RWPE2 (cell line): ENCODE measurements at regions not wholly inside any gene's neighbourhood (a gene's known extent, or its start where the extent isn't known, plus 50 kb on each side); places are given as distances from the start of the nearest gene placed in this dataset.

Experiments used
- ATAC-seq: fragments of 200-7000 bp; cut with Tn5 transposase; 3 replicates; pipeline ENCODE4 v1.9.1; 2021; ENCODE audit warnings: low read depth
- DNase-seq: peaks from one replicate; pipeline ENCODE4 v3.0.0-alpha.2; 2020; ENCODE audit warnings: low spot score
- H3K27ac ChIP-seq: fragments of 450-650 bp; 2 replicates; pipeline ENCODE4 v1.5.1; 2017; ENCODE audit warnings: mild to moderate bottlenecking; ENCODE audit not compliant: poor library complexity, severe bottlenecking
- H3K27me3 ChIP-seq: fragments of 250-450 bp; sonication (Bioruptor Pico); 2 replicates; pipeline ENCODE4 v1.5.1; 2021; ENCODE audit warnings: mild to moderate bottlenecking, moderate library complexity; ENCODE audit not compliant: insufficient read depth, poor library complexity, severe bottlenecking
- H3K36me3 ChIP-seq: fragments of 250-450 bp; sonication (Bioruptor Pico); 2 replicates; pipeline ENCODE4 v1.5.1; 2020; ENCODE audit warnings: low read depth, mild to moderate bottlenecking, moderate library complexity
- H3K4me1 ChIP-seq: fragments of 250-450 bp; sonication (Bioruptor Pico); 2 replicates; pipeline ENCODE4 v1.5.1; 2021; ENCODE audit warnings: mild to moderate bottlenecking, moderate library complexity; ENCODE audit not compliant: insufficient read depth, poor library complexity, severe bottlenecking
- H3K4me3 ChIP-seq: fragments of 250-450 bp; sonication (Bioruptor Pico); 2 replicates; pipeline ENCODE4 v1.5.1; 2021; ENCODE audit warnings: mild to moderate bottlenecking, moderate library complexity; ENCODE audit not compliant: severe bottlenecking
- H3K9me3 ChIP-seq: fragments of 250-450 bp; sonication (Bioruptor Pico); 2 replicates; pipeline ENCODE4 v1.5.1; 2021; ENCODE audit warnings: mild to moderate bottlenecking, moderate library complexity; ENCODE audit not compliant: severe bottlenecking
- TF ChIP-seq, protein P1 (sequence below): fragments of 450-650 bp; IDR thresholded peaks from one replicate; pipeline ENCODE4 v1.5.1; 2017; ENCODE audit warnings: mild to moderate bottlenecking, moderate library complexity; ENCODE audit not compliant: poor library complexity, severe bottlenecking

DNA sequence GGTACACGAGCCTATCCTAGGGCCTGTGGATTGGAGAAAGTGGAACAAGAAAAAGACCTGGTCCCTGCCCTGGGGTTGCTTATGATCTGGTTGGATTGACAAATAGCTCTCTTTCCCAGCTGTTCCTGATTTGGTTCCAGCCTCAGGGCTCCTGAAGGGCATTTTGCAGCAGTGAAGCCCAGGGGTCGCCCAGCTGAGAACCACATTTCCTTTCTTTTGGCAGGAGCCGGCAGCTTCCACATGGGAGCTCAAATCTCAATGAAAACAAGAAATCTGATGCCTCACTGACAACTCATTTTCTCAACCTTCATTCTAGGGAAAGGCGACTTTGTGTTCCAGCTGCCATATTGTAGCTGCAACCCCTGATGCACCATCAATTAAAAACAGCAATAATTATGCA, 140.6 kb upstream of the CADM1 start:
- Histone ChIP-seq H3K9me3 (no peaks in the 10 kb centered on the region), H3K27me3 (no peaks in the 10 kb centered on the region), H3K4me3 (no peak overlapping the region), H3K4me1 (no peaks in the 10 kb centered on the region), H3K27ac (no peak overlapping the region), H3K36me3 (no peaks in the 10 kb centered on the region)
- DNase-seq (no peak), ATAC-seq (no peak)
- TF ChIP-seq, protein P1, sequence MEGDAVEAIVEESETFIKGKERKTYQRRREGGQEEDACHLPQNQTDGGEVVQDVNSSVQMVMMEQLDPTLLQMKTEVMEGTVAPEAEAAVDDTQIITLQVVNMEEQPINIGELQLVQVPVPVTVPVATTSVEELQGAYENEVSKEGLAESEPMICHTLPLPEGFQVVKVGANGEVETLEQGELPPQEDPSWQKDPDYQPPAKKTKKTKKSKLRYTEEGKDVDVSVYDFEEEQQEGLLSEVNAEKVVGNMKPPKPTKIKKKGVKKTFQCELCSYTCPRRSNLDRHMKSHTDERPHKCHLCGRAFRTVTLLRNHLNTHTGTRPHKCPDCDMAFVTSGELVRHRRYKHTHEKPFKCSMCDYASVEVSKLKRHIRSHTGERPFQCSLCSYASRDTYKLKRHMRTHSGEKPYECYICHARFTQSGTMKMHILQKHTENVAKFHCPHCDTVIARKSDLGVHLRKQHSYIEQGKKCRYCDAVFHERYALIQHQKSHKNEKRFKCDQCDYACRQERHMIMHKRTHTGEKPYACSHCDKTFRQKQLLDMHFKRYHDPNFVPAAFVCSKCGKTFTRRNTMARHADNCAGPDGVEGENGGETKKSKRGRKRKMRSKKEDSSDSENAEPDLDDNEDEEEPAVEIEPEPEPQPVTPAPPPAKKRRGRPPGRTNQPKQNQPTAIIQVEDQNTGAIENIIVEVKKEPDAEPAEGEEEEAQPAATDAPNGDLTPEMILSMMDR = no peak

DNA sequence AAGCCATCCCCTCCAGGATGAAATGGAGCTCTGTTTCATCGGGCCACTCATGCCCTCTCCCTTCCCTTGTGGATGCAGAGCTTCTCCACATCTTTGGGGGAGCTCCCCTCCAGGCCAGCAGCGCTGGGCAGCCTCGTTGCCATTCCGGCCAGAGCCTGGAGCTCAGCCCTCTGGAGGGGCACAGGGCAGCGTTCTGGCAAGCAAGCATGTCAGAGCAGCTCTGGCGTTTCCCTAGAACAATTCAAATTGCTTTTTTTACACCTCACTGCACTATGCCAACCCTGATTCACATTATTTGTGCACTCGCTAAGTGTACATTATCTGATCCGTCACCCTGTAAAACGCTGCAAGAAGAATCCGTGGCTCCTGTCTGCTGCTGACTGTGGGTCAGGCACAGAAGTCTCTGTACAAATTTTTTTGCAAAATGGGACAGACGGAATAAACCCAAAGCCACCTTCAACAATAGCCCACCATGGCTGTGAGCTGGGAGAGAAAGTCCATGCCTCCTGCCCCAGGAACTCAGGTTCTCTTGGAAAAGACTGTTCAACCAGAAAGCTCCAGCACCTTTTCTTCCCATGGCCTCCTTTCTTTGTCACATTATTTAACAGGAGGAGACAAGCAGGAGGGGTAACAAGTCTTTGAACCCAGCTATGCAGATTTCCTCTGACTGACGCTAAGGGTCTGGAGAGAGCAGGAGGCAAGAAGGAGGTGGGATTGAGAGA, 139.5 kb upstream of the CADM1 start:
- DNase-seq (no peak), ATAC-seq (no peak)
- Histone ChIP-seq H3K36me3 (no peaks in the 10 kb centered on the region), H3K27me3 (no peaks in the 10 kb centered on the region), H3K27ac (no peak overlapping the region), H3K4me1 (no peaks in the 10 kb centered on the region), H3K9me3 (no peaks in the 10 kb centered on the region), H3K4me3 (no peak overlapping the region)
- TF ChIP-seq, protein P1 = no peak

DNA sequence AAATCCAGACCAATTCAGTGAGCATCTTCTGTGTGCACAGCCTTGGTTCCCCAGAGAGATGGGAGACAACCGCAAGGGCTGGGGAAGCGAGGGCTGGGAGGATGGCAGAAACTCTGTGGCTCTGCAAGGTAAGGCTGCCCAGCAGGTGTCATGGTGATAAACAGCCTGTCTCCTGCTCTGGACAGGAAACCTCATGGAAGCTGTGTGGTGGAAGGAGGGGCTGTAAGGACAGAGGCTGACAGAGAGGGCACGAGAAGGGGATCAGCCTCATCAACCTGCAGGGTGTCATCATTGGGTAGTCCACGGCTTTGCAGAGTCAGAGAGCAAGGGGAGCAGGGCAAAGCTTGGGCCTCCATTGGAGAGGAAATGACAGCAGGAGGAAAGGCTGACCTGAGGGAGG, 138.4 kb upstream of the CADM1 start:
- Histone ChIP-seq H3K27me3 (no peaks in the 10 kb centered on the region), H3K4me3 (no peak overlapping the region), H3K9me3 (no peaks in the 10 kb centered on the region), H3K4me1 (no peaks in the 10 kb centered on the region), H3K27ac (no peak overlapping the region), H3K36me3 (no peaks in the 10 kb centered on the region)
- DNase-seq = no peak
- ATAC-seq = no peak
- TF ChIP-seq, protein P1 = no peak

DNA sequence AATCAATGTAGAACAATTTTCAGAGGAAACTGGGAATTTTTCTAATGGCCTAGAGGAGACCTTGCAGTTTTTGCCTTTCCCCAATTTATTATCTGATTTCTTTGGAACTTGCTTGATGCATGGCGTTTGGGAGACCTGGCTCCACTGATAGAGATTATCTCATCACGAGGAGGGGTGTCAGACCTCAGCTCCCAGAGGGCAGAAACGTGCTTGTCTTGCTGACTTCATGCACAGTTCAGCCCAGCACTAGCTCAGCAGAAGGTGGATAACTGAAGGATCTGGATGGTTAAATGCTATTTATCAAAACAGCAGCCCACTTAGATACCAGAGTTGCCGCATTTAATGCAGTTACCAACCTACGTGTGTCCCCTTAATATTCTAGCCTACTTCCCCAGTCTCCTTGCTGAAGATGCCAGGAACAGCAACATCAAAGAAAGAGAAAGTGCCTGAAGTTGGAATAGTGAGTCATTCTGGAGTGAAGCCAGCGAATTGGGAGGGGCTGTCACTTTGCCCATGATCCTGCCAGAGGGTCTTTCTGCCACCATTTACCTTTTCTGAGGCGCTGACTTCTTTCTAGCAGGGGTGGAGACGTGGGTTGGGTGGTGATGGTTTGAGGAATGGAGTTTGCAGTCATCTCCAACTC, 133.5 kb upstream of the CADM1 start:
- Histone ChIP-seq H3K4me1 (no peaks in the 10 kb centered on the region), H3K4me3 (no peak overlapping the region), H3K9me3 (no peaks in the 10 kb centered on the region), H3K27me3 (no peaks in the 10 kb centered on the region), H3K36me3 (no peaks in the 10 kb centered on the region), H3K27ac (no peak overlapping the region)
- TF ChIP-seq, protein P1 = no peak
- DNase-seq = no peak
- no peak for ATAC-seq
